Thymus (tissue), 11 donors: ENCODE measurements at regions not wholly inside any gene's neighbourhood (a gene's known extent, or its start where the extent isn't known, plus 50 kb on each side); places are given as distances from the start of the nearest gene placed in this dataset.

Experiments used
- DNase-seq, 9 donors: peaks; one replicate each; pipeline ENCODE4 v3.0.0-alpha.2; 2013; ENCODE audit warnings: low spot score in 9 of 9, low read depth in 6 of 9, missing footprints in 1 of 9
- H3K27ac ChIP-seq, 2 donors: one replicate each; pipeline ENCODE4 v1.5.1; 2013; ENCODE audit warnings: control low read depth in 1 of 2, low read depth in 1 of 2, low read length in 1 of 2, mild to moderate bottlenecking in 1 of 2, moderate library complexity in 1 of 2
- H3K27me3 ChIP-seq, 2 donors: one replicate each; pipeline ENCODE4 v1.5.1; 2013; ENCODE audit warnings: low read length in 1 of 2; ENCODE audit not compliant: control insufficient read depth in 2 of 2, insufficient read depth in 1 of 2
- H3K36me3 ChIP-seq, 2 donors: one replicate each; pipeline ENCODE4 v1.5.1; 2013; ENCODE audit warnings: low read length in 1 of 2, mild to moderate bottlenecking in 1 of 2, moderate library complexity in 1 of 2; ENCODE audit not compliant: control insufficient read depth in 2 of 2, insufficient read depth in 2 of 2
- H3K4me1 ChIP-seq, 2 donors: one replicate each; pipeline ENCODE4 v1.5.1; 2013; ENCODE audit warnings: low read length in 2 of 2; ENCODE audit not compliant: control insufficient read depth in 2 of 2, insufficient read depth in 2 of 2
- H3K4me3 ChIP-seq, 2 donors: one replicate each; pipeline ENCODE4 v1.5.1; 2013; ENCODE audit warnings: low read length in 2 of 2, control low read depth in 1 of 2, mild to moderate bottlenecking in 1 of 2
- H3K9me3 ChIP-seq, 2 donors: one replicate each; pipeline ENCODE4 v1.5.1; 2013; ENCODE audit warnings: low read length in 1 of 2, mild to moderate bottlenecking in 1 of 2; ENCODE audit not compliant: control insufficient read depth in 2 of 2, insufficient read depth in 1 of 2
- WGBS: extraction: QIAGEN DNeasy Blood & Tissue Kit; methylation state at CpG from one replicate; pipeline ENCODE4 v1.1.7; 2013; 5-methylcytosine and 5-hydroxymethylcytosine counted together
- donor health status: healthy.

GRCh38 chr1:88274431-88274830, 409.6 kb upstream of the PKN2 start:
- no peaks in the 10 kb centered on the region for H3K27me3 ChIP-seq
- H3K4me3 ChIP-seq: no peak overlapping the region
- no peak overlapping the region for H3K27ac ChIP-seq
- no peaks in the 10 kb centered on the region for H3K9me3 ChIP-seq
- no peaks in the 10 kb centered on the region for H3K4me1 ChIP-seq
- H3K36me3 ChIP-seq: no peaks in the 10 kb centered on the region
- DNase-seq: no peak
- 95% methylated on average over 1 of the region's 1 CpG for WGBS

GRCh38 chr1:88275259-88275862, 408.7 kb upstream of the PKN2 start:
- WGBS: 96% methylated on average over 3 of the region's 3 CpGs
- Histone ChIP-seq H3K4me3 (no peak overlapping the region), H3K36me3 (no peaks in the 10 kb centered on the region), H3K9me3 (no peaks in the 10 kb centered on the region), H3K27ac (no peak overlapping the region), H3K4me1 (no peaks in the 10 kb centered on the region), H3K27me3 (no peaks in the 10 kb centered on the region)
- DNase-seq: no peak

GRCh38 chr1:88276163-88276562, 407.9 kb upstream of the PKN2 start:
- Histone ChIP-seq H3K27me3 (no peaks in the 10 kb centered on the region), H3K4me3 (no peak overlapping the region), H3K36me3 (no peaks in the 10 kb centered on the region), H3K9me3 (no peaks in the 10 kb centered on the region), H3K27ac (no peak overlapping the region), H3K4me1 (no peaks in the 10 kb centered on the region)
- no peak for DNase-seq
- 26% methylated on average over 4 of the region's 4 CpGs for WGBS

GRCh38 chr1:88284066-88284465, 400.0 kb upstream of the PKN2 start:
- H3K27me3 ChIP-seq: no peaks in the 10 kb centered on the region
- H3K9me3 ChIP-seq: no peaks in the 10 kb centered on the region
- H3K27ac ChIP-seq: no peak overlapping the region
- DNase-seq: no peak
- no peaks in the 10 kb centered on the region for H3K36me3 ChIP-seq
- WGBS: 90% methylated on average over 2 of the region's 2 CpGs
- H3K4me3 ChIP-seq: no peak overlapping the region
- no peaks in the 10 kb centered on the region for H3K4me1 ChIP-seq

GRCh38 chr1:88284666-88285366, 399.3 kb upstream of the PKN2 start:
- Histone ChIP-seq H3K4me1 (no peaks in the 10 kb centered on the region), H3K9me3 (no peaks in the 10 kb centered on the region), H3K4me3 (no peak overlapping the region), H3K27ac (no peak overlapping the region), H3K36me3 (no peaks in the 10 kb centered on the region), H3K27me3 (no peaks in the 10 kb centered on the region)
- no peak for DNase-seq
- WGBS: 95% methylated on average over 4 of the region's 4 CpGs

- Histone ChIP-seq H3K4me3 (no peak overlapping the region), H3K9me3 (no peaks in the 10 kb centered on the region), H3K27ac (no peak overlapping the region), H3K27me3 (no peaks in the 10 kb centered on the region), H3K36me3 (no peaks in the 10 kb centered on the region), H3K4me1 (no peaks in the 10 kb centered on the region)
- WGBS: 94% methylated on average over 1 of the region's 1 CpG
- no peak for DNase-seq
Measured at GRCh38 chr1:88286716-88287115, 397.4 kb upstream of the PKN2 start.

- Histone ChIP-seq H3K4me1 (no peaks in the 10 kb centered on the region), H3K27me3 (no peaks in the 10 kb centered on the region), H3K27ac (no peak overlapping the region), H3K4me3 (no peak overlapping the region), H3K9me3 (no peaks in the 10 kb centered on the region), H3K36me3 (no peaks in the 10 kb centered on the region)
- DNase-seq: no peak
- 81% methylated on average over 2 of the region's 2 CpGs for WGBS
Measured at GRCh38 chr1:88288571-88288970, 395.5 kb upstream of the PKN2 start.

- H3K36me3 ChIP-seq: no peaks in the 10 kb centered on the region
- no peak for DNase-seq
- no peaks in the 10 kb centered on the region for H3K4me1 ChIP-seq
- H3K4me3 ChIP-seq: no peak overlapping the region
- H3K9me3 ChIP-seq: no peaks in the 10 kb centered on the region
- H3K27me3 ChIP-seq: no peaks in the 10 kb centered on the region
- no peak overlapping the region for H3K27ac ChIP-seq
- 87% methylated on average over 2 of the region's 2 CpGs for WGBS
Measured at GRCh38 chr1:88289401-88290102, 394.5 kb upstream of the PKN2 start.

GRCh38 chr1:88291611-88292354, 392.3 kb upstream of the PKN2 start:
- Histone ChIP-seq H3K27me3 (no peaks in the 10 kb centered on the region), H3K4me1 (no peaks in the 10 kb centered on the region), H3K36me3 (no peaks in the 10 kb centered on the region), H3K4me3 (no peak overlapping the region), H3K27ac (no peak overlapping the region), H3K9me3 (no peaks in the 10 kb centered on the region)
- 82% methylated on average over 5 of the region's 5 CpGs for WGBS
- DNase-seq: no peak
